ENCODE measurements at regions not wholly inside any gene's neighbourhood (a gene's known extent, or its start where the extent isn't known, plus 50 kb on each side); places are given as distances from the start of the nearest gene placed in this dataset.

DNA sequence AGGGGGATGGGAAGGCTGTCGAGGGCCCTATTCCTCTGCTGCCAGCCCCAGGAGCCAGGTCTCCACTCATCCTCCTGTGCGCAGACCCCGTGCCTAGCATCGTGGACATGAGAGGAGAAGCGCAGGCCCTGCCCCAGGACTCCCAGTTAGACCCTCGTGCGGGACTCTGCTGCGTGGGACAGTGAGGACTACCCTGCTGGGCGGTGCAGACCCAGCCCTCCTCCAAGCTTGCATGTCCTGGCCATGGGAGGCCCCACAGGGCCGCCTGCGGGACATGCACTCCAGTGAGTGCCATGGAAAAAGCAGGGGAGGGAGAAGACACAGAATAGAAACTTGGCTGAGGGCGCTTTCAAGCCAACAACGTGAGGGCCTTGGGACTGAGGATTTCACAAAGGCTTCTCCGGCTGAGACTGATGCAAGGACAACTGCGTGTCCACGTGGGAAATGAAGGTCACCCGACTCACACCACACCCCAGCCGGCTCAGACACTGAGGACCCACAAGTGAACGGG lies 62.6 kb upstream of the IQSEC1 start:
- Histone ChIP-seq H3K4me2 (ENCODE audit: low read length) (no peak overlapping the region), H4K20me1 (ENCODE audit: insufficient read depth, low read length) (no peaks in the 10 kb centered on the region), H3K4me1 (ENCODE audit: low read length) (no peaks in the 10 kb centered on the region), H3K27me3 (ENCODE audit: low read depth, low read length) (peaks cover 53% of the 10 kb centered on the region), H3K4me3 (ENCODE audit: low read length) (no peak overlapping the region), H3K36me3 (replicated peaks; ENCODE audit: low read depth, low read length) (no peaks in the 10 kb centered on the region), H3K27ac (ENCODE audit: low read length) (no peak overlapping the region), H3K9ac (ENCODE audit: low read length) (no peak overlapping the region), H3K9me3 (ENCODE audit: insufficient read depth, low read length) (no peaks in the 10 kb centered on the region), H2AFZ (ENCODE audit: low read depth, low read length) (no peak overlapping the region), H3K79me2 (ENCODE audit: low read length) (no peaks in the 10 kb centered on the region)
- no peak for TF ChIP-seq EZH2phosphoT487 (IDR thresholded peaks at IDR 0.05; ENCODE audit: low read depth)
- TF ChIP-seq, protein P1, sequence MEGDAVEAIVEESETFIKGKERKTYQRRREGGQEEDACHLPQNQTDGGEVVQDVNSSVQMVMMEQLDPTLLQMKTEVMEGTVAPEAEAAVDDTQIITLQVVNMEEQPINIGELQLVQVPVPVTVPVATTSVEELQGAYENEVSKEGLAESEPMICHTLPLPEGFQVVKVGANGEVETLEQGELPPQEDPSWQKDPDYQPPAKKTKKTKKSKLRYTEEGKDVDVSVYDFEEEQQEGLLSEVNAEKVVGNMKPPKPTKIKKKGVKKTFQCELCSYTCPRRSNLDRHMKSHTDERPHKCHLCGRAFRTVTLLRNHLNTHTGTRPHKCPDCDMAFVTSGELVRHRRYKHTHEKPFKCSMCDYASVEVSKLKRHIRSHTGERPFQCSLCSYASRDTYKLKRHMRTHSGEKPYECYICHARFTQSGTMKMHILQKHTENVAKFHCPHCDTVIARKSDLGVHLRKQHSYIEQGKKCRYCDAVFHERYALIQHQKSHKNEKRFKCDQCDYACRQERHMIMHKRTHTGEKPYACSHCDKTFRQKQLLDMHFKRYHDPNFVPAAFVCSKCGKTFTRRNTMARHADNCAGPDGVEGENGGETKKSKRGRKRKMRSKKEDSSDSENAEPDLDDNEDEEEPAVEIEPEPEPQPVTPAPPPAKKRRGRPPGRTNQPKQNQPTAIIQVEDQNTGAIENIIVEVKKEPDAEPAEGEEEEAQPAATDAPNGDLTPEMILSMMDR (IDR thresholded peaks at IDR 0.05; ENCODE audit: low read depth, low read length), result no peak

DNA sequence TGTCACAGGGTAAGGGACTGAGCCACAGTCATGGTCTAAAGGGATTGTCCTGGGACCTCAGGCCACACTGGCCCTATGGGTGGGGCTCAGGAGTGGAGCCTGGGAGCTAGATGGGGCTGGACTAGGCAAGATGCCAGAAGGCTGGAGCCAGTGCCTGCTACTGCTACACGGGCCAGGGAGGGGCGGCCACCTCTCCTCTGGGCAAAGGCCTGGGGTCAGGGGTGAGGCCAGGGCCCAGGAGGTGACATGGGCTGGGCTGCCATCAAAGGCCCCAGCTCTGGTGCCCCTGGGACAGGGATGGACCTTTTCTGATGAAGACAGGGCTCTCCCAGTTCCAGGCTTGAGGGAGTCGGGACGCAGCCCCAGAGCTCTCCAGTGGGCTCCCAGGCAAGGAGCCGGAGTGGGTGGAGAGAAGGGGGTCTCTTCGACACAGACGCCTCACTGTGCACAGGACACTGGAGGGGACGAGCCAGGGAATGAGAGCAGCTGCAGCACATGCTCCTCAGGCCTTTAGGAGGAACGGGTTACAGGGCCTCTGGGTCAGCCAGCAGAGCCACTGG lies 62.1 kb upstream of the IQSEC1 start:
- H2AFZ ChIP-seq (ENCODE audit: low read depth, low read length), result no peak overlapping the region
- no peak overlapping the region for H3K9ac ChIP-seq (ENCODE audit: low read length)
- H3K4me1 ChIP-seq (ENCODE audit: low read length), result no peaks in the 10 kb centered on the region
- H3K27me3 ChIP-seq (ENCODE audit: low read depth, low read length), result peaks cover 49% of the 10 kb centered on the region
- H3K27ac ChIP-seq (ENCODE audit: low read length), result no peak overlapping the region
- H3K4me3 ChIP-seq (ENCODE audit: low read length), result no peak overlapping the region
- no peak for TF ChIP-seq EZH2phosphoT487 (IDR thresholded peaks at IDR 0.05; ENCODE audit: low read depth)
- TF ChIP-seq, protein P1 (IDR thresholded peaks at IDR 0.05; ENCODE audit: low read depth, low read length), result no peak
- H3K4me2 ChIP-seq (ENCODE audit: low read length), result no peak overlapping the region
- no peaks in the 10 kb centered on the region for H4K20me1 ChIP-seq (ENCODE audit: insufficient read depth, low read length)
- H3K9me3 ChIP-seq (ENCODE audit: insufficient read depth, low read length), result no peaks in the 10 kb centered on the region
- no peaks in the 10 kb centered on the region for H3K79me2 ChIP-seq (ENCODE audit: low read length)
- no peaks in the 10 kb centered on the region for H3K36me3 ChIP-seq (replicated peaks; ENCODE audit: low read depth, low read length)

DNA sequence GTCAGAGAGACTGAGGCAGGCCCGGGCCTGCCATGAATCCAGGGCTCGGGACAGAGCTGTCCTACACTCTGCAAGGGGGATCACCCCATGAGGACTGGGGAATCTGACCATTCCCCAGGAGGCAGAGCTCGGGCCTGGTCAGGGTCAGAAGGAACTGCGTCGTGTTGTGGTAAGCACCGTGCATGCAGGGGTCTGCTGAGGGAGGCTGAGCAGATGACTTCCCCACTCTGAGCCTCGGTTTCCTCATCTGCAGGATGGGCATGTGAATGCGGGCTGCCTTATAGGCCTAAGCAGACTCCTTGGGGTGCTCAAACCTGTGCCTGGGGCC lies 61.6 kb upstream of the IQSEC1 start:
- TF ChIP-seq, protein P1 (IDR thresholded peaks at IDR 0.05; ENCODE audit: low read depth, low read length), result no peak
- no peak for TF ChIP-seq EZH2phosphoT487 (IDR thresholded peaks at IDR 0.05; ENCODE audit: low read depth)
- Histone ChIP-seq H3K27ac (ENCODE audit: low read length) (no peak overlapping the region), H3K4me3 (ENCODE audit: low read length) (no peak overlapping the region), H3K9ac (ENCODE audit: low read length) (no peak overlapping the region), H3K36me3 (replicated peaks; ENCODE audit: low read depth, low read length) (no peaks in the 10 kb centered on the region), H3K27me3 (ENCODE audit: low read depth, low read length) (peaks cover 44% of the 10 kb centered on the region), H3K4me2 (ENCODE audit: low read length) (no peak overlapping the region), H3K9me3 (ENCODE audit: insufficient read depth, low read length) (no peaks in the 10 kb centered on the region), H3K79me2 (ENCODE audit: low read length) (no peaks in the 10 kb centered on the region), H3K4me1 (ENCODE audit: low read length) (no peaks in the 10 kb centered on the region), H4K20me1 (ENCODE audit: insufficient read depth, low read length) (no peaks in the 10 kb centered on the region), H2AFZ (ENCODE audit: low read depth, low read length) (no peak overlapping the region)

DNA sequence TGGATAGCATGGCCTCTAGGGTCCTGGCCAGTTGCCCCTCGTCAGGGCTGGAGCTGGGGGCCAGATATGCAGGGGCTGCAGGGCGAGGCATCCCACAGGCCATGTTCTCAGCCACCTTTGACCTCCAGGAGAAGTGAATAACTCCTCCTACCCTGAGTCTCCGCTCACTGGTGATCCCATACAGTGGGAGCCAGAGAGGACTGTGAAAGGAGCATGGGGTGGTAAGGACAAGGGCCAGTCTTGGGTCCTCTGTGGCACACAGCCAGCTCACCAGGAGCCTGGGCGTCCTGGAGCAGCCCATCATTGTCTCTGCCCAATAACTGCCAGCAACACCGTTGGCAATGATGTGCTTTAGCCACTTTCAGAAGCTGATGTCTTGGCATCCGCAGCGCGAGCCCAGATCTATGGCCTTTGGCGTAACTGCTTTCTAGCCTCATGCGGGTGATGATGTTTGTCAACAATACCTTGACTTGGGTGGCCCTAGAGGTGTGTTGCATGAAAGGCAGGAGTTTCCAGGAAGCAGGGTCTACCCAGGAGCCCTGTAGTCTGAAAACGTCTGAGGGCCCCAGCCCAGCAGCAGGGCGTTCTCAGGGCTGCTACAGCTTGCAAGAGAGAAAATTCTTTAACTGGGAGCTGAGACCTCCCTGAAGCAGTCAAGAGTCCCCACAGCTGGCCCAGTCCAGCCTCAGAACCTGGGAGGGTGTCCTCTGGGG lies 61.1 kb upstream of the IQSEC1 start:
- H3K27me3 ChIP-seq (ENCODE audit: low read depth, low read length), result peaks cover 41% of the 10 kb centered on the region
- no peaks in the 10 kb centered on the region for H3K36me3 ChIP-seq (replicated peaks; ENCODE audit: low read depth, low read length)

More for the DNA sequence above, 61.1 kb upstream of the IQSEC1 start:
- Histone ChIP-seq H3K9ac (ENCODE audit: low read length) (no peak overlapping the region), H3K4me2 (ENCODE audit: low read length) (no peak overlapping the region), H3K4me3 (ENCODE audit: low read length) (no peak overlapping the region), H2AFZ (ENCODE audit: low read depth, low read length) (no peak overlapping the region), H3K4me1 (ENCODE audit: low read length) (no peaks in the 10 kb centered on the region), H3K9me3 (ENCODE audit: insufficient read depth, low read length) (no peaks in the 10 kb centered on the region), H4K20me1 (ENCODE audit: insufficient read depth, low read length) (no peaks in the 10 kb centered on the region), H3K27ac (ENCODE audit: low read length) (no peak overlapping the region), H3K79me2 (ENCODE audit: low read length) (no peaks in the 10 kb centered on the region)
- TF ChIP-seq, protein P1 (IDR thresholded peaks at IDR 0.05; ENCODE audit: low read depth, low read length), result no peak
- no peak for TF ChIP-seq EZH2phosphoT487 (IDR thresholded peaks at IDR 0.05; ENCODE audit: low read depth)
